WTC11 (cell line): ENCODE measurements at regions not wholly inside any gene's neighbourhood (a gene's known extent, or its start where the extent isn't known, plus 50 kb on each side); places are given as distances from the start of the nearest gene placed in this dataset.

Experiments
- CTCF ChIP-seq: fragments of 200-600 bp; IDR thresholded peaks from 2 replicates; pipeline ENCODE4 v1.8.0; 2022; ENCODE audit warnings: antibody characterized with exemption
- GRHL2 ChIP-seq: fragments of 250-450 bp; sonication (Bioruptor Pico); IDR thresholded peaks from 2 replicates; pipeline ENCODE4 v1.8.0; 2022; ENCODE audit warnings: mild to moderate bottlenecking, moderate library complexity; ENCODE audit not compliant: insufficient replicate concordance, severe bottlenecking
- OVOL2 ChIP-seq: fragments of 250-450 bp; sonication (Bioruptor Pico); IDR thresholded peaks from 2 replicates; pipeline ENCODE4 v1.9.0; 2021; ENCODE audit warnings: mild to moderate bottlenecking, borderline replicate concordance
- ZNF232 ChIP-seq: sonication (generic); formaldehyde crosslinking; IDR thresholded peaks from 2 replicates; pipeline ENCODE4 v1.8.0; 2022; ENCODE audit warnings: mild to moderate bottlenecking, missing genetic modification reagents

GRCh38 chr11:123330948-123331347 is 99.1 kb upstream of the GRAMD1B start:
- TF ChIP-seq GRHL2: no peak
- TF ChIP-seq OVOL2: no peak
- TF ChIP-seq CTCF: no peak
- no peak for TF ChIP-seq ZNF232 (CRISPR knock-in tag)
